ENCODE measurements at regions not wholly inside any gene's neighbourhood (a gene's known extent, or its start where the extent isn't known, plus 50 kb on each side); places are given as distances from the start of the nearest gene placed in this dataset.
"Not testable (repeated sequence)": the region's sequence is repeated elsewhere in the genome, so short reads cannot be mapped to it uniquely, and the experiment has no call there.

DNA sequence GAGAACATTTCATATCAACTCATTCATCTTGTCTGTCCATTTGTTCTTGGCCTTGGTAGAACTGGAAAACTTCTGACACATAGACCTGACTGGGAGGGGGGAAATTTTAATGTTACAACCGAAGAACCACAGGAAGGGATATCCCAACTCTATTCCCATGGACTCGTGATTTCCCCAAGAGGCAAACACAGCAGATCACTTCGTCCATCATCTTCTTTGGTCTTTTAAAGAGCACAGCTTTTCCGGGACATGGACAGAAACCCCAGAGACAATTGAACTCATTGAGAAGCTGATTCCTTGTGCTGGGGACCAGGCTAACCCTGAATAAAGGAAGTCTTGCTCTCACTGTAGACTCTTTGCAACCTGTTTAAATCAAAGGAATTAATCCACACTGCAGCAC, 66.3 kb upstream of the TMEM170B start:
- H3K36me3 ChIP-seq (ENCODE audit: control insufficient read depth, insufficient read depth, low read length) = no peaks in the 10 kb centered on the region
- no peak overlapping the region for H3K9ac ChIP-seq (ENCODE audit: low read length)
- H3K4me1 ChIP-seq (ENCODE audit: control insufficient read depth, insufficient read depth, low read length) = no peaks in the 10 kb centered on the region
- no peak overlapping the region for H3K4me3 ChIP-seq (ENCODE audit: low read depth, low read length)
- H3K27me3 ChIP-seq (ENCODE audit: control insufficient read depth, insufficient read depth, low read length) = no peaks in the 10 kb centered on the region
- H3K27ac ChIP-seq (ENCODE audit: low read depth, low read length) = no peak overlapping the region
- H3K9me3 ChIP-seq (ENCODE audit: control insufficient read depth, insufficient read depth, low read depth, low read length) = no peaks in the 10 kb centered on the region

DNA sequence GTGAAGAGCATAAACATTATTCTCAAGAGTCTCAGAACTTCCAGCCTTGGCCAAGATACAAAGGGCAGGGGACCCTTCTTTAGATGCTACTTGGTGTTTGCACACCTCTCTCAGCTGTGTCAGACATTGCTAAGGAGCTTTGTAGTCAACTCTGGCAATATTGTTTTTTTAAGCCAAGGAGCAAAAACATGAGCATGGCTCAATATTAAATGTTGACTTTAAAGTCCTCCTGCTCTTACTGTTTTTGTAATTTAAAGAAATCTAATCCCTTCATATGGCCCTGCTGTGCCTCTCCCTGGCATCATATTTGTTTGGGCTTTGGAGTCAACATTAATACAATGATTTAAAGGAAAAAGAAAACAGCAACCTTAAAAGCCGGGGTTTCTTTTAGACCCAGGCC, 67.9 kb upstream of the TMEM170B start:
- Histone ChIP-seq H3K36me3 (ENCODE audit: control insufficient read depth, insufficient read depth, low read length) (no peaks in the 10 kb centered on the region), H3K4me3 (ENCODE audit: low read depth, low read length) (no peak overlapping the region), H3K4me1 (ENCODE audit: control insufficient read depth, insufficient read depth, low read length) (no peaks in the 10 kb centered on the region), H3K27ac (ENCODE audit: low read depth, low read length) (no peak overlapping the region), H3K27me3 (ENCODE audit: control insufficient read depth, insufficient read depth, low read length) (no peaks in the 10 kb centered on the region), H3K9ac (ENCODE audit: low read length) (no peak overlapping the region), H3K9me3 (ENCODE audit: control insufficient read depth, insufficient read depth, low read depth, low read length) (no peaks in the 10 kb centered on the region)

DNA sequence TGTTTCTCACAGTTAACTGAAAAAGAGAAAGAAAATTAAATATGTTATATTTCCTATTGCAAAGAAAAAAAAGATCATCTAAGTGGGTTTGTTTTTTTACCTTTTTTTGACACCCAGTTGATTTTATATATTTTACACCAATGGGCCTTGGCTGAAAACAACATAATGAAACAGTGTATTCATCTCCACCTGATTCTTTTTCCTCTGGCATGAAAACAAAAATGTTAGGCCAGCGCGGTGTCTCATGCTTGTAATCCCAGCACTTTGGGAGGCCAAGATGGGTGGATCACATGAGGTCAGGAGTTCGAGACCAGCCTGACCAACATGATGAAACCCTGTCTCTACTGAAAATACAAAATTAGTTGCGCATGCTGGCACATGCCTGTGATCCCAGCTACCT, 69.3 kb upstream of the TMEM170B start:
- not testable (repeated sequence) for H3K9me3 ChIP-seq (ENCODE audit: control insufficient read depth, insufficient read depth, low read depth, low read length); H3K36me3 ChIP-seq (ENCODE audit: control insufficient read depth, insufficient read depth, low read length); H3K4me1 ChIP-seq (ENCODE audit: control insufficient read depth, insufficient read depth, low read length); H3K4me3 ChIP-seq (ENCODE audit: low read depth, low read length); H3K9ac ChIP-seq (ENCODE audit: low read length); H3K27me3 ChIP-seq (ENCODE audit: control insufficient read depth, insufficient read depth, low read length); H3K27ac ChIP-seq (ENCODE audit: low read depth, low read length)

DNA sequence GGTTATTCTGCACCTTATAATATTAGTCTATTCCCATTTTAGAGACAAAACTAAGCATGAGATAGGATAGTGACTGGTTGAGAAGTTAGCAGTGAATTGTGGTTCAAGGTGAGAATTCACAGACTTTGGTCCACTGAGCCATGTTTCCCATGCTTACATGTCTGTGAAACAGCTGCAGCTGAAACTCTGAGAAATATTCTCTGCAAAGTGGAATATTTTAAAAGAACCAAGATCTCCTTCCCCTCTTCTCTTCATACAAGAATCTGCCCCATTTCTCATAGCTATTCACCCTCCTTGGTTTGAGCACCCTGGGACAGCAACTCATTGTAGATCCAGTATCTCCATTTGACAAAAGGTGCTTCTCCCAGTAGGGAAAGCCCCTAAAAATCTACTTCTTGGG, 70.2 kb upstream of the TMEM170B start:
- H3K9ac ChIP-seq (ENCODE audit: low read length) = no peak overlapping the region
- no peaks in the 10 kb centered on the region for H3K27me3 ChIP-seq (ENCODE audit: control insufficient read depth, insufficient read depth, low read length)
- no peak overlapping the region for H3K4me3 ChIP-seq (ENCODE audit: low read depth, low read length)
- no peaks in the 10 kb centered on the region for H3K9me3 ChIP-seq (ENCODE audit: control insufficient read depth, insufficient read depth, low read depth, low read length)
- H3K36me3 ChIP-seq (ENCODE audit: control insufficient read depth, insufficient read depth, low read length) = no peaks in the 10 kb centered on the region
- no peaks in the 10 kb centered on the region for H3K4me1 ChIP-seq (ENCODE audit: control insufficient read depth, insufficient read depth, low read length)
- no peak overlapping the region for H3K27ac ChIP-seq (ENCODE audit: low read depth, low read length)

DNA sequence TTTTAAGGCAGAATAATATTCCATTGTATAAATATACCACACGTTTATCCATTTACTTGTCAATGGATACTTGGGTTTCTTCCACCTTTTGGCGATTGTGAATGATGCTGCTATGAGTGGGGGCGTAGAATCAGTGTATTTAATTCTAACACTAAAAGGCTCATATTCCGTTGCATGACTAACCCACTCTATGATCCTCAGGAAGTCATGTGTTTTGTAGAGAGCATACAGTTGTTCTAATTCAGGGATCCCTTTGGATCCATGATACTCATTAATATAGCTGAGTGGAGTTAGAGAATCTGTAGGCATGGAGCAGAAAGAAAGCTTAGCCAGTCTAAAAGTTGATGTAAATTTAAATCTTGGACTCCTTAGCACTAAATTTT, 74.2 kb upstream of the TMEM170B start:
- Histone ChIP-seq H3K9ac (ENCODE audit: low read length) (no peak overlapping the region), H3K36me3 (ENCODE audit: control insufficient read depth, insufficient read depth, low read length) (no peaks in the 10 kb centered on the region), H3K4me3 (ENCODE audit: low read depth, low read length) (no peak overlapping the region), H3K27me3 (ENCODE audit: control insufficient read depth, insufficient read depth, low read length) (no peaks in the 10 kb centered on the region), H3K4me1 (ENCODE audit: control insufficient read depth, insufficient read depth, low read length) (no peaks in the 10 kb centered on the region), H3K9me3 (ENCODE audit: control insufficient read depth, insufficient read depth, low read depth, low read length) (no peaks in the 10 kb centered on the region), H3K27ac (ENCODE audit: low read depth, low read length) (no peak overlapping the region)

DNA sequence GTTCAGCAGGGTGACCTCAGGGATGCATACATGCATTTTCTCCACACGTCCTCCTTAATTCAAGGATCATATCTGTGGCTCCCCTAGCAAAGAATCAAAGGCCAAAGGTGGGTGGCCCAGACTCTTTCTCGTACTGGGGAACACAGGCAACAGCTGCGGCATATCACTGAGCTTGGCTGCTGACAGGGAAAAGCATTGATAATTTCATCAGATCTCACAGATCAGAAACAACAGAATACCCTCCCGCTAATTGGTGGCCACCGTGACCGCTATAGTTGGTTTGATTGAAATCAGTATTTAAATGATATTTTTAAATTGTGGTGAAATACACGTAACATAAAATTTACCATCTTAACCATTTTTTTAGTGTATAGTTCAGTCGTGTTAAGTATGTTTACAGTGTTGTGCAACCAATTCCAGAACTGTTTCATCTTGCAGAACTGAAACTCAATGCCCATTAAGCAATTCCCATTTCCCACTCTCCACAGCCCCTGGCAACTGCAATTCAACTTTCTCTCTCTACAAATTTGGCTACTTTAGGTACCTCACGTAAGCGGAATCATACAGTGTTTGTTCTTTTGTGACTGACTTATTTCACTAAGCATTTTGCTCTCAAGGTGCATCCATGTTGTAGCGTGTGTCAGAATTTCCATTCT, 74.7 kb upstream of the TMEM170B start:
- H3K4me3 ChIP-seq (ENCODE audit: low read depth, low read length) = no peak overlapping the region
- H3K9me3 ChIP-seq (ENCODE audit: control insufficient read depth, insufficient read depth, low read depth, low read length) = no peaks in the 10 kb centered on the region
- no peaks in the 10 kb centered on the region for H3K36me3 ChIP-seq (ENCODE audit: control insufficient read depth, insufficient read depth, low read length)
- H3K27ac ChIP-seq (ENCODE audit: low read depth, low read length) = no peak overlapping the region
- no peaks in the 10 kb centered on the region for H3K27me3 ChIP-seq (ENCODE audit: control insufficient read depth, insufficient read depth, low read length)
- H3K9ac ChIP-seq (ENCODE audit: low read length) = no peak overlapping the region
- no peaks in the 10 kb centered on the region for H3K4me1 ChIP-seq (ENCODE audit: control insufficient read depth, insufficient read depth, low read length)

DNA sequence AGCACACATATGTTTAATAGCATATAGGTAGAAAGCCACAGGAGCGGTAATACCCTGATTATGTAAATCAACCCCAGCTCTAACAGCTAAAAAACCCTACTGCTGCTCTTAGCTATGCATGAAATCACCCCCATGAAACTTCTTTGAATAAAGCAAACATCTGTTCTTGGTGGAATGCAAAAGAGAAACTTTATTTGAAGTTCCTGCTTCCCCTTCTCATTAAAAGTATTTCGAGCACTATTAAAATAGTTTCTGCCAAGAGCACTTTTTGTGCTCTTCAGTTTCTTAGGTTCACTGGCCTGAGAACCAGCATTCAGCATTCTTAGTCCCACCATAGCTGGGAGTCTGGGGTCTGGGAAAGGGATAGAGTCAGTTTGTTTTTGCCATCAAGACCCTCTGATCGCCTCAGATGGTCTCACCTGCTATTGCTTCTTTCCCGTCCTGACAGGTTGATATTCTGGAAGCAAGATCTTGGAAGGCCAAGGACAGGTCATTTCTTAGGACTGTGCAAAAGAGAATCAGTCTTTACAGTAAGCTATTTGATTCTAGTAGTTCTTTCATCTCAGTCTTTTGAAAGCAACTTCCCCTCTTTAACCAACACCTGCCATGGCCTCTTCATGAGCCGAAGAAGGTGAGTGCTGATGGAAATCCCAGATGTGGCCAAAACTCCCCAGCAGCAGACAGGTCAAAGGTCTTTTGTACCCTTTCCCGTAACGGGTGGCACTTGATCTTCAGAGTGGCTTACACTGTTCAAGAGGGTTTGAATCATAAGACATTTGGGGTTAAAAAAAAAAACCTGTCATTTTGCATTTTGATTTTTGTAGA, 76.5 kb upstream of the TMEM170B start:
- Histone ChIP-seq H3K27ac (ENCODE audit: low read depth, low read length) (no peak overlapping the region), H3K9me3 (ENCODE audit: control insufficient read depth, insufficient read depth, low read depth, low read length) (no peaks in the 10 kb centered on the region), H3K27me3 (ENCODE audit: control insufficient read depth, insufficient read depth, low read length) (no peaks in the 10 kb centered on the region), H3K9ac (ENCODE audit: low read length) (no peak overlapping the region), H3K4me1 (ENCODE audit: control insufficient read depth, insufficient read depth, low read length) (no peaks in the 10 kb centered on the region), H3K4me3 (ENCODE audit: low read depth, low read length) (no peak overlapping the region), H3K36me3 (ENCODE audit: control insufficient read depth, insufficient read depth, low read length) (no peaks in the 10 kb centered on the region)

DNA sequence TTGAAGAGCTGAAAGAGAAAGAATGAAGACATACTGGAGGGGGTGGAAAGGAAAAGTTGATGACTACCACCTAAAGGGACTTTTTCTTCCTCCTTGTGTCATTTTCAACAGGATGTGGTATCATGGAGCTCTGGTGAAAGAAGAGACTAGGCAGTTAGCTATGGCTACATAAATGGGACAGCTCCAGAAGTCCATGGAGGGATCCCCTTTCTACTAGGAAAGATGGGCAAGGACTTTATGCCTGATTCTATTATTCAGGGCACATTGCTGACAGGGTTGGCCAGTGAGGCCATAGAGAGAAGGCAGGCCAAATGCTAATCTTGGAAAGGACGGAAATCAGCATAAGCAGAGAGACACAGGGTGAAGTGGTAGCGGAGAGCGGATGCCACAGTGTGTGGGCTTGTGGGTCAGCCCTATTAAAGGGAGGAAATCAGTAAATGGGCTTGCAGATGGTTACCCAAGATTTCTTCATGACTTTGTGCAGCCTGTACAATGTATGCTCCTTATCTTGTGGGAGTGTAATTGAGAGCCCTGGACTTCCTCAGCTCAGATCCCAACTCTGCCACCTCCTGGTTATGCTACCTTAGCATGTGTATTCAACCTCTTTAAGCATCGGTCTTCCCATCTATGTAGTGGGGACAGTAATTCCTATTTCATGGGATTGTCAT, 77.4 kb upstream of the TMEM170B start:
- no peaks in the 10 kb centered on the region for H3K9me3 ChIP-seq (ENCODE audit: control insufficient read depth, insufficient read depth, low read depth, low read length)
- H3K9ac ChIP-seq (ENCODE audit: low read length) = no peak overlapping the region
- H3K4me3 ChIP-seq (ENCODE audit: low read depth, low read length) = no peak overlapping the region
- H3K27me3 ChIP-seq (ENCODE audit: control insufficient read depth, insufficient read depth, low read length) = no peaks in the 10 kb centered on the region
- no peaks in the 10 kb centered on the region for H3K36me3 ChIP-seq (ENCODE audit: control insufficient read depth, insufficient read depth, low read length)
- no peaks in the 10 kb centered on the region for H3K4me1 ChIP-seq (ENCODE audit: control insufficient read depth, insufficient read depth, low read length)
- H3K27ac ChIP-seq (ENCODE audit: low read depth, low read length) = no peak overlapping the region

DNA sequence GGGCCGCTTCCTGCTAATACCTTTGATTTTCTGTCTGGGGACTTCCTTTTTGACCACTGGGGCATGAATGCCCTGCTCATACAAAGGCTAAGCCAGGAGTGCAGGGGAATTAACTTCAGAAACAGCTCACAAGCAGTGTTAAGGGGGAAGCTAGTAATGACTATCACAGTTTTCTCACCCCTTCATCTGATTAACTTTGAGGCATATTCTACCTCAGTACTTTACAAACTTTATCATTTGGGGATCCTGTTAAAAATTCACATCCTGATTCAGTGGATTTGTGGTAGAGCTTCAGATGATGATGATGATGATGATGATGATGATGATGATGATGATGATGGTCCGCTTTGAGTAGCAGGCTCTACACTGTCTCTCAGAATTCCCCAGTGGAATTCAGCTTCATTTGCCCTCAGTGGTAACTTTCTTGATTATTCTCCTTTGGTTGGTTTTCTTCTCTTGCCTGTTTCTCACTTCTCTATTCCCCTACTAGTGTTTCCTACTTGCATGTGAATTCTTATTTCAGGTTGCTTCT, 78.4 kb upstream of the TMEM170B start:
- no peak overlapping the region for H3K4me3 ChIP-seq (ENCODE audit: low read depth, low read length)
- H3K9ac ChIP-seq (ENCODE audit: low read length) = no peak overlapping the region
- no peak overlapping the region for H3K27ac ChIP-seq (ENCODE audit: low read depth, low read length)

DNA sequence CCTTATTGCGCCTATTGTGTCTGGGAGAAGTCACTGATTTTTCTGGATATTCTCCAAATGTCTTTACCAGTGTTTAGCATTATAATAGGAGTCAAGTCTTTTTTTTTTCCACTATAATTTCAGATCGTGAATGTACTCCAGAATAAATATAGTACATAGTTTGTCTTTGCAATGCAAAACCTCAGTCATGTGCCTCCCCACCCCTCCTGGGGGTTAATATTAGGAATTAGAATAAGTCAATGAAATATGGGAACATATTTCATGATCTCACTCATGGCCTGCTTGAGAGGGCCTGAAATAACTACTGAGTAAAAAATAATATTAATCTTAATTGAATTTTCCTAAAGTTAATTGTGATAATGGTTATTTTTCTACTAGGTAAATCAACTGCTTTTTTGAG, 79.0 kb upstream of the TMEM170B start:
- Histone ChIP-seq H3K9me3 (ENCODE audit: control insufficient read depth, insufficient read depth, low read depth, low read length) (no peaks in the 10 kb centered on the region), H3K9ac (ENCODE audit: low read length) (no peak overlapping the region), H3K27ac (ENCODE audit: low read depth, low read length) (no peak overlapping the region), H3K4me1 (ENCODE audit: control insufficient read depth, insufficient read depth, low read length) (no peaks in the 10 kb centered on the region), H3K27me3 (ENCODE audit: control insufficient read depth, insufficient read depth, low read length) (no peaks in the 10 kb centered on the region), H3K36me3 (ENCODE audit: control insufficient read depth, insufficient read depth, low read length) (no peaks in the 10 kb centered on the region), H3K4me3 (ENCODE audit: low read depth, low read length) (no peak overlapping the region)

More for the DNA sequence above, 78.4 kb upstream of the TMEM170B start:
- Histone ChIP-seq H3K27me3 (ENCODE audit: control insufficient read depth, insufficient read depth, low read length) (no peaks in the 10 kb centered on the region), H3K4me1 (ENCODE audit: control insufficient read depth, insufficient read depth, low read length) (no peaks in the 10 kb centered on the region), H3K9me3 (ENCODE audit: control insufficient read depth, insufficient read depth, low read depth, low read length) (no peaks in the 10 kb centered on the region), H3K36me3 (ENCODE audit: control insufficient read depth, insufficient read depth, low read length) (no peaks in the 10 kb centered on the region)

DNA sequence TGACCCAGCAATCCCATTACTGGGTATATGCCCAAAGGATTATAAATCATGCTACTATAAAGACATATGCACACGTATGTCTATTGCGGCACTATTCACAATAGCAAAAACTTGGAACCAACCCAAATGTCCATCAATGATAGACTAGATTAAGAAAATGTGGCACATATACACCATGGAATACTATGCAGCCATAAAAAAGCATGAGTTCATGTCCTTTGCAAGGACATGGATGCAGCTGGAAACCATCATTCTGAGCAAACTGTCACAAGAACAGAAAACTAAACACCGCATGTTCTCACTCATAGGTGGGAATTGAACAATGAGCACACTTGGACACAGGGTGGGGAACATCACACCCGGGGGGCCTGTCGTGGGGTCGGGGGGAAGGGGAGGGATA, 80.1 kb upstream of the TMEM170B start:
- not testable (repeated sequence) for H3K4me3 ChIP-seq (ENCODE audit: low read depth, low read length); H3K9me3 ChIP-seq (ENCODE audit: control insufficient read depth, insufficient read depth, low read depth, low read length); H3K36me3 ChIP-seq (ENCODE audit: control insufficient read depth, insufficient read depth, low read length); H3K4me1 ChIP-seq (ENCODE audit: control insufficient read depth, insufficient read depth, low read length); H3K27ac ChIP-seq (ENCODE audit: low read depth, low read length); H3K27me3 ChIP-seq (ENCODE audit: control insufficient read depth, insufficient read depth, low read length); H3K9ac ChIP-seq (ENCODE audit: low read length)
